HL-60 (cell line): ENCODE measurements at regions not wholly inside any gene's neighbourhood (a gene's known extent, or its start where the extent isn't known, plus 50 kb on each side); places are given as distances from the start of the nearest gene placed in this dataset.

ENCODE experiments used
- DNase-seq, 2 experiments: peaks; one replicate each; pipeline ENCODE4 v3.0.0-alpha.2; 2010 to 2020; ENCODE audit warnings: low read depth in 1 of 2, low spot score in 1 of 2
- H3K27ac ChIP-seq: fragments of 250-450 bp; sonication (Bioruptor Pico); replicated peaks from 2 replicates; pipeline ENCODE4 v1.5.1; 2020; ENCODE audit warnings: mild to moderate bottlenecking, moderate library complexity
- H3K27me3 ChIP-seq: fragments of 250-450 bp; sonication (Bioruptor Pico); 2 replicates; pipeline ENCODE4 v1.5.1; 2021; ENCODE audit warnings: mild to moderate bottlenecking, moderate library complexity; ENCODE audit not compliant: insufficient read depth, poor library complexity, severe bottlenecking
- H3K4me3 ChIP-seq: replicated peaks from 2 replicates; pipeline ENCODE4 v1.5.1; 2011; ENCODE audit warnings: mild to moderate bottlenecking, control low read depth, low read length; ENCODE audit not compliant: insufficient read depth
- GABPA ChIP-seq: IDR thresholded peaks from 2 replicates; pipeline ENCODE4 v1.6.1; 2012; ENCODE audit warnings: low read depth
- POLR2AphosphoS5 ChIP-seq: IDR thresholded peaks from 2 replicates; pipeline ENCODE4 v1.6.1; 2012; ENCODE audit warnings: low read depth
- REST ChIP-seq: IDR thresholded peaks from 2 replicates; pipeline ENCODE4 v1.6.1; 2012; ENCODE audit warnings: low read depth; ENCODE audit not compliant: insufficient replicate concordance
- SPI1 ChIP-seq: IDR thresholded peaks from 2 replicates; pipeline ENCODE4 v1.6.1; 2012; ENCODE audit warnings: low read depth, mild to moderate bottlenecking, borderline replicate concordance
- TF ChIP-seq, protein P1 (sequence below): IDR thresholded peaks from one replicate; pipeline ENCODE4 v1.5.1; 2011; ENCODE audit warnings: low read length, control low read depth, inconsistent platforms; ENCODE audit not compliant: insufficient read depth

DNA sequence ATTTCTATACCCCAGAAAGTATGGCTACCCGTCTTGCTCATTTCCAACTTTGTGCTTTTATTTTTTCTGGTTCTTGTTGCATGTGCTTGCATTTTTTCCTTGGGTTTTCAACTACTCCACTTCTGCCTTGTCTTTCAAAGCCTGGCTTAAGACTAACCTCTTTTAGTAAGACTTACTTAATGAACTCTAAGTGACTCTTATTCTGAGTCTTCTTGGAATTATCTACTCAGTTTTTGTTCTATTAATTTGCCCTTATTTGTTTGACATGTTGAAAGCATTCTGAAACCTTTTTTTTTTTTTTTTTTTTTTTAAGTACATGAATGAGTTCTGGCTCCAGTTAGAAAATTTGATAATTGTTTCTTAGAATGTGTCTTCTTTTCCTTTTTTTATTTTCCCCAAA is 74.8 kb downstream of the SLIT2 start:
- Histone ChIP-seq H3K4me3 (no peak overlapping the region), H3K27me3 (peaks cover 3% of the 10 kb centered on the region), H3K27ac (no peak overlapping the region)
- TF ChIP-seq POLR2AphosphoS5: no peak
- TF ChIP-seq, protein P1, sequence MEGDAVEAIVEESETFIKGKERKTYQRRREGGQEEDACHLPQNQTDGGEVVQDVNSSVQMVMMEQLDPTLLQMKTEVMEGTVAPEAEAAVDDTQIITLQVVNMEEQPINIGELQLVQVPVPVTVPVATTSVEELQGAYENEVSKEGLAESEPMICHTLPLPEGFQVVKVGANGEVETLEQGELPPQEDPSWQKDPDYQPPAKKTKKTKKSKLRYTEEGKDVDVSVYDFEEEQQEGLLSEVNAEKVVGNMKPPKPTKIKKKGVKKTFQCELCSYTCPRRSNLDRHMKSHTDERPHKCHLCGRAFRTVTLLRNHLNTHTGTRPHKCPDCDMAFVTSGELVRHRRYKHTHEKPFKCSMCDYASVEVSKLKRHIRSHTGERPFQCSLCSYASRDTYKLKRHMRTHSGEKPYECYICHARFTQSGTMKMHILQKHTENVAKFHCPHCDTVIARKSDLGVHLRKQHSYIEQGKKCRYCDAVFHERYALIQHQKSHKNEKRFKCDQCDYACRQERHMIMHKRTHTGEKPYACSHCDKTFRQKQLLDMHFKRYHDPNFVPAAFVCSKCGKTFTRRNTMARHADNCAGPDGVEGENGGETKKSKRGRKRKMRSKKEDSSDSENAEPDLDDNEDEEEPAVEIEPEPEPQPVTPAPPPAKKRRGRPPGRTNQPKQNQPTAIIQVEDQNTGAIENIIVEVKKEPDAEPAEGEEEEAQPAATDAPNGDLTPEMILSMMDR: no peak
- no peak for TF ChIP-seq REST
- TF ChIP-seq SPI1: no peak
- TF ChIP-seq GABPA: no peak
- DNase-seq: no peak

DNA sequence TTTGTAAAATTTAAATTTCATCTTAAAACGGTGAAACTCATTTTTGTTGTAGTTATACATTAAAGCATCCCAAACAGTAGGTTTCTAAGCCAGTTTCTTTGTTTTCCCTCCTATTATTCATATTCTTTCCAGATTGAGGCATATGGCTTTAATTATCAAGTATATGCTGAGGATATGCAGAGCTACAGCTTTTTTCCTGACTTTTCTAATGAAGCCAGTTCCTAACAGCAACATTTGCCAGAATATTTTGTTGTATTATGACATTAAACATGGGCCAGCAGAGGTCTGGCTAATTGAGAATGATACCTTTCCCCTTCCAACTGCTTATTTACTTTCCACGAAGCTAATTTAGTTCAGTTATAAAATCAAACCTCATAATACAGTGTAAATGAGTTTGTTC is 75.3 kb downstream of the SLIT2 start:
- Histone ChIP-seq H3K4me3 (no peak overlapping the region), H3K27ac (no peak overlapping the region), H3K27me3 (peaks cover 3% of the 10 kb centered on the region)
- TF ChIP-seq REST (no peak), POLR2AphosphoS5 (no peak), GABPA (no peak), SPI1 (no peak)
- TF ChIP-seq, protein P1: no peak
- DNase-seq: no peak

DNA sequence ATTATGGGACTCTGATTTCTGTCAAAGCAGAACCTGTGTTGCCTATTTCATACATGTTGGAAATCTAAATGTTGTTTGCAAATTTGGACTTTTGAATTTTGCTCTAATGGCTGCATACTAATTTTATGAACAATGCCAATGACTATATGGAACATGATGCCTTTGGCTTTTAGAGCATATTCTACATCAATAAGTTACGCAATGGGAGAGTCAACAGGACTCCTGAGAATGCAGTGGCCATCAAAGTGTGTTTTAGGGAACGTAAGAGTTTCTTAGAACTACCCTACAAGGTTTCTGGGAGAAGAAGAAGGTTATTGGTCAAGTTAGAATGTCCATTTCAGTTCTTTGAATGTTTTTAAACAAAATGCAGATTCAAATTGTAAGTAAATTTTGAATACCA is 76.1 kb downstream of the SLIT2 start:
- no peak for DNase-seq
- no peak overlapping the region for H3K27ac ChIP-seq
- TF ChIP-seq REST (no peak), SPI1 (no peak), POLR2AphosphoS5 (no peak), GABPA (no peak)
- TF ChIP-seq, protein P1: no peak

More for the DNA sequence above, 76.1 kb downstream of the SLIT2 start:
- H3K27me3 ChIP-seq: peaks cover 3% of the 10 kb centered on the region
- H3K4me3 ChIP-seq: no peak overlapping the region
